Neural cell (in vitro differentiated cells): ENCODE measurements at regions not wholly inside any gene's neighbourhood (a gene's known extent, or its start where the extent isn't known, plus 50 kb on each side); places are given as distances from the start of the nearest gene placed in this dataset.

Experiments
- H2AFZ ChIP-seq: fragments of 200-600, 300-800 bp; sonication (generic), shearing (Covaris generic); 2 replicates; pipeline ENCODE4 v1.6.0; 2014; ENCODE audit warnings: low read depth, mild to moderate bottlenecking, antibody characterized with exemption, low read length, moderate library complexity
- H3F3A ChIP-seq: fragments of 200-600 bp; shearing (Covaris generic); 2 replicates; pipeline ENCODE4 v1.6.1; 2016; ENCODE audit warnings: mild to moderate bottlenecking, moderate library complexity, mixed read lengths, antibody characterized with exemption, low read length; ENCODE audit not compliant: insufficient read depth, poor library complexity, severe bottlenecking
- H3K27ac ChIP-seq: fragments of 200-600, 300-800 bp; sonication (generic), shearing (Covaris generic); 2 replicates; pipeline ENCODE4 v1.5.1; 2014; ENCODE audit warnings: mild to moderate bottlenecking, low read length, moderate library complexity
- H3K27me3 ChIP-seq: fragments of 300-800, 200-600 bp; sonication (generic), shearing (Covaris generic); 2 replicates; pipeline ENCODE4 v1.6.0; 2014; ENCODE audit warnings: mild to moderate bottlenecking, low read depth, low read length, moderate library complexity; ENCODE audit not compliant: insufficient read depth
- H3K36me3 ChIP-seq: fragments of 300-800, 200-600 bp; sonication (generic), shearing (Covaris generic); 2 replicates; pipeline ENCODE4 v1.5.1; 2014; ENCODE audit warnings: mild to moderate bottlenecking, antibody characterized with exemption, low read length, moderate library complexity; ENCODE audit not compliant: insufficient read depth
- H3K4me2 ChIP-seq: fragments of 300-800, 200-600 bp; sonication (generic), shearing (Covaris generic); 2 replicates; pipeline ENCODE4 v1.6.0; 2014; ENCODE audit warnings: mild to moderate bottlenecking, low read length
- H3K4me3 ChIP-seq: fragments of 300-800, 200-600 bp; sonication (generic), shearing (Covaris generic); 2 replicates; pipeline ENCODE4 v1.5.1; 2014; ENCODE audit warnings: mild to moderate bottlenecking, low read length, moderate library complexity
- H3K79me2 ChIP-seq: fragments of 200-600 bp; shearing (Covaris generic); replicated peaks from 2 replicates; pipeline ENCODE4 v1.6.0; 2014; ENCODE audit warnings: mild to moderate bottlenecking, low read length, moderate library complexity; ENCODE audit not compliant: insufficient read depth
- H3K9ac ChIP-seq: fragments of 300-800, 200-600 bp; sonication (generic), shearing (Covaris generic); 2 replicates; pipeline ENCODE4 v1.6.1; 2016; ENCODE audit warnings: mild to moderate bottlenecking, low read length, mixed read lengths
- H3K9me2 ChIP-seq: fragments of 200-600 bp; shearing (Covaris generic); 2 replicates; pipeline ENCODE4 v1.6.1; 2016; ENCODE audit warnings: mild to moderate bottlenecking, low read length, mixed read lengths; ENCODE audit not compliant: insufficient read depth
- H3K9me3 ChIP-seq: fragments of 200-600, 300-800 bp; sonication (generic), shearing (Covaris generic); 2 replicates; pipeline ENCODE4 v1.6.1; 2016; ENCODE audit warnings: mild to moderate bottlenecking, mixed run types, low read length, moderate library complexity, mixed read lengths
- H4K20me1 ChIP-seq: fragments of 200-600 bp; shearing (Covaris generic); 2 replicates; pipeline ENCODE4 v1.6.1; 2016; ENCODE audit warnings: mild to moderate bottlenecking, mixed run types; ENCODE audit not compliant: insufficient read depth
- CTCF ChIP-seq: fragments of 450-650 bp; IDR thresholded peaks from 2 replicates; pipeline ENCODE4 v1.5.1; 2014; ENCODE audit warnings: antibody characterized with exemption, mild to moderate bottlenecking, moderate library complexity; ENCODE audit not compliant: poor library complexity, severe bottlenecking
- EP300 ChIP-seq: fragments of 450-650 bp; conservative IDR thresholded peaks from 2 replicates; pipeline ENCODE4 v1.6.1; 2014; ENCODE audit warnings: antibody characterized with exemption, mild to moderate bottlenecking, moderate library complexity; ENCODE audit not compliant: poor library complexity, severe bottlenecking
- EZH2 ChIP-seq: fragments of 200-600, 300-800 bp; shearing (Covaris generic), sonication (generic); IDR thresholded peaks from 2 replicates; pipeline ENCODE4 v1.6.1; 2014; ENCODE audit warnings: antibody characterized with exemption, low read length, borderline replicate concordance, mild to moderate bottlenecking; ENCODE audit not compliant: insufficient read depth, poor library complexity, severe bottlenecking
- MXI1 ChIP-seq: fragments of 450-650 bp; conservative IDR thresholded peaks from 2 replicates; pipeline ENCODE4 v1.6.1; 2014; ENCODE audit warnings: antibody characterized with exemption, mild to moderate bottlenecking; ENCODE audit not compliant: poor library complexity, severe bottlenecking
- POLR2AphosphoS5 ChIP-seq: IDR thresholded peaks from 2 replicates; pipeline ENCODE4 v1.6.1; 2012
- RAD21 ChIP-seq: fragments of 450-650 bp; conservative IDR thresholded peaks from 2 replicates; pipeline ENCODE4 v1.6.1; 2014; ENCODE audit warnings: antibody characterized with exemption, mild to moderate bottlenecking, moderate library complexity
- REST ChIP-seq: IDR thresholded peaks from 2 replicates; pipeline ENCODE4 v1.6.1; 2012; ENCODE audit warnings: borderline replicate concordance
- SMC3 ChIP-seq: fragments of 450-650 bp; conservative IDR thresholded peaks from 2 replicates; pipeline ENCODE4 v1.6.1; 2014; ENCODE audit warnings: antibody characterized with exemption, mild to moderate bottlenecking, moderate library complexity; ENCODE audit not compliant: poor library complexity
- TAF1 ChIP-seq: IDR thresholded peaks from 2 replicates; pipeline ENCODE4 v1.6.1; 2012; ENCODE audit warnings: low read depth

GRCh38 chr1:90407737-90408136 is 309.4 kb downstream of the BARHL2 start:
- TF ChIP-seq POLR2AphosphoS5 (no peak), EZH2 (no peak), RAD21 (no peak), EP300 (no peak)

GRCh38 chr1:90405726-90406125 is 311.4 kb downstream of the BARHL2 start:
- Histone ChIP-seq H3K27me3 (no peaks in the 10 kb centered on the region), H3K9me2 (no peaks in the 10 kb centered on the region), H3K27ac (no peak overlapping the region), H3K36me3 (no peaks in the 10 kb centered on the region), H3K79me2 (no peaks in the 10 kb centered on the region), H3F3A (no peaks in the 10 kb centered on the region), H2AFZ (no peak overlapping the region), H3K9me3 (no peaks in the 10 kb centered on the region), H3K9ac (no peak overlapping the region), H3K4me3 (no peak overlapping the region), H4K20me1 (no peaks in the 10 kb centered on the region), H3K4me2 (no peak overlapping the region)
- TF ChIP-seq EZH2 (no peak), CTCF (no peak)

More at GRCh38 chr1:90407737-90408136, 309.4 kb downstream of the BARHL2 start:
- Histone ChIP-seq H3K27ac (no peak overlapping the region), H3F3A (no peaks in the 10 kb centered on the region), H2AFZ (no peak overlapping the region), H3K4me2 (no peak overlapping the region), H3K36me3 (no peaks in the 10 kb centered on the region), H3K9me3 (no peaks in the 10 kb centered on the region), H3K9me2 (no peaks in the 10 kb centered on the region), H3K9ac (no peak overlapping the region), H3K79me2 (no peaks in the 10 kb centered on the region), H3K27me3 (no peaks in the 10 kb centered on the region), H4K20me1 (no peaks in the 10 kb centered on the region), H3K4me3 (no peak overlapping the region)

GRCh38 chr1:90402893-90403849 is 313.9 kb downstream of the BARHL2 start:
- H4K20me1 ChIP-seq: no peaks in the 10 kb centered on the region
- no peak for TF ChIP-seq POLR2AphosphoS5
- no peak for TF ChIP-seq TAF1
- no peak for TF ChIP-seq RAD21
- no peak for TF ChIP-seq EP300
- TF ChIP-seq MXI1: no peak
- TF ChIP-seq SMC3: no peak
- no peak for TF ChIP-seq EZH2
- no peak for TF ChIP-seq REST
- TF ChIP-seq CTCF: no peak
- no peaks in the 10 kb centered on the region for H3K36me3 ChIP-seq
- H3K27ac ChIP-seq: no peak overlapping the region
- no peak overlapping the region for H3K4me2 ChIP-seq
- no peaks in the 10 kb centered on the region for H3K27me3 ChIP-seq
- H3K9ac ChIP-seq: no peak overlapping the region
- no peak overlapping the region for H3K4me3 ChIP-seq
- no peaks in the 10 kb centered on the region for H3F3A ChIP-seq
- H3K79me2 ChIP-seq: no peaks in the 10 kb centered on the region
- no peak overlapping the region for H2AFZ ChIP-seq
- H3K9me3 ChIP-seq: no peaks in the 10 kb centered on the region
- no peaks in the 10 kb centered on the region for H3K9me2 ChIP-seq
